NT2/D1 (cell line): ENCODE measurements at regions not wholly inside any gene's neighbourhood (a gene's known extent, or its start where the extent isn't known, plus 50 kb on each side); places are given as distances from the start of the nearest gene placed in this dataset.

Source experiments
- SUZ12 ChIP-seq: IDR thresholded peaks from 2 replicates; pipeline ENCODE4 v1.6.1; 2011; ENCODE audit not compliant: insufficient read length, insufficient read depth; ENCODE audit errors: extremely low read depth
- YY1 ChIP-seq: IDR thresholded peaks from 2 replicates; pipeline ENCODE4 v1.6.1; 2011; ENCODE audit not compliant: insufficient read length, insufficient read depth
- ZNF274 ChIP-seq: IDR thresholded peaks from 2 replicates; pipeline ENCODE4 v1.6.1; 2011; ENCODE audit warnings: mild to moderate bottlenecking, low read depth, low read length

GRCh38 chr13:102536196-102536595 lies 60.6 kb upstream of the TPP2 start:
- TF ChIP-seq ZNF274 (no peak), SUZ12 (no peak), YY1 (no peak)
